Stimulated activated CD4-positive, alpha-beta T cell treated with anti-CD3 and anti-CD28 coated beads, Interleukin-1b, Interleukin-23, amount 100 ng/mL, for 1 hour (primary cell): ENCODE measurements at regions not wholly inside any gene's neighbourhood (a gene's known extent, or its start where the extent isn't known, plus 50 kb on each side); places are given as distances from the start of the nearest gene placed in this dataset.

ENCODE experiments used
- DNase-seq, 2 donors: peaks; one replicate each; pipeline ENCODE4 v3.0.0-alpha.2; 2020; ENCODE audit warnings: low read depth in 2 of 2

DNA sequence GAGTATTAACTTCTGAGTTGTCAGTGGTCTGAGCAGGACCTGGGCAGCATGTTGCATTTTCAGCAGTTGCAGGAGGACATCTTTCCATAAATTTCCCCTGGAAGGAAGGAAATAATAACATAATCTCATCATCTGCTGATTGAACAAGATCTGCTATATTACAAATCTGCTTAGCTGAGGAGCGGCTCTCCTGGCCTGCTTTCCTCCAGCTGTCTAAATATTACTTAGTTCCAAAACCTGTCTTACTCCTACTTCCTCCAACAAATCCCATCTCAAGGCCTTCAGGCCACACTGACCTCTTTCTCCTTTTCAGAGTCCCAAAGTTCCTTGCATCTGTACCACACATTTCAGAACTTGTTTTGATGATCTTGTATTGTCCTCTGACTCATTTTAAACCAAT lies 364.4 kb upstream of the MCTP2 start:
- DNase-seq: no peak

- no peak for DNase-seq
Observed at GRCh38 chr15:93866476-93866875, 364.9 kb upstream of the MCTP2 start.

- DNase-seq: no peak
Observed at GRCh38 chr15:93865586-93865985, 365.8 kb upstream of the MCTP2 start.

GRCh38 chr15:93862791-93863190 lies 368.6 kb upstream of the MCTP2 start:
- no peak for DNase-seq

DNA sequence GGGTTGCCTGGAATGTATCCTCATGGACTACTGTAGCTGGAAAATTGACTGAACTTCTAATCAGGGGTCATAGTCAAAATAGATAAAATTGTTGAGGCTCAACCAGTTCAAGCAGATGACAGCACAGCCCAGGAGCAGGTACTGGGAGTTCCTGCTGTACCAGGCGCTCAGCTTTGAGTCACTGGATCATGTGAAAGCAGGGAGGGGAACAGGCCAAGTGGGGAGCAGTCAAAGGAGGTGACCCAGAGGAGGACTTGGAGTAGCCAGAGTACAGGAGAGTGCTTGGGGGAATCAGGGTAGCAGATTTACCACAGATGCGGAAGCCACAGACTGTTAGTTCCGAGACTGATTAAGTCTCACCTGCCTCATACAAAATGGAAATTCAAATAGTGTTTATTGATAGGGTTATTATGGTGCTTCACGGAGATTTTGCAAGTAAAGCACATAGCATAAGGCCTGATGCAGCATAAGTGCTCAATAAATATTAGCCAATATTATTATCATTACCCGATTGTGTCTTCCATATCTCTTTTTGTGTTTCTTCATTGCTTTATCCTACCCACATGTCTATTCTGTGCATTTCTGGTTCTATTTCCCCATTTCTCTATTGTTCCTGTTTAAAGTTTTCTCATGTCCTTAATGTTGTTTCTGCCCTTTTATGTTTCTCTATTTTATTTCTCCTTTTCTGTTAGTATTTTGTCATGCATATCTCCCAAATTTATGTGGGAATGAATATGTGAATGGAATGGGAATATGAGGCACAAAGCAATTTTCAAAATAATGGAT lies 369.2 kb upstream of the MCTP2 start:
- DNase-seq: no peak

GRCh38 chr15:93861413-93861812 lies 369.9 kb upstream of the MCTP2 start:
- no peak for DNase-seq

GRCh38 chr15:93860701-93861100 lies 370.7 kb upstream of the MCTP2 start:
- no peak for DNase-seq

DNA sequence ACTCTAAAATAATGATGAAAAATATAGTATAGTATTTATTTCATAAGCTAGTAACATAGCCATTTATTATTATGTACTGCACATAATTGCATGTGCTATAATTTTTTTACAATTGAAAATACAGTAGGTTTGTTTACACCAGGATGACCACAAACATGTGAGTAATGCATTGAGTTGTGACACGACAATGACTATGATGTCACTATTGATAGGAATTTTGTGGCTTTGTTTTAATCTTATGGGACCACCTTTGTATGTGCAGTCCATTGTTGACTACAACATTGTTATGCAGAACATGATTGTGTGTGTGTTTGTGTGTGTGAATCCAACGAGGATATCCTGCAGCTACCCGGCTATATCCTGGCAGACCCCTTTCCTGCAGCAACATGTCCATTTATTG lies 372.2 kb upstream of the MCTP2 start:
- no peak for DNase-seq

- no peak for DNase-seq
Observed at GRCh38 chr15:93855181-93855826, 376.1 kb upstream of the MCTP2 start.

- DNase-seq: no peak
Observed at GRCh38 chr15:93854088-93854487, 377.3 kb upstream of the MCTP2 start.

DNA sequence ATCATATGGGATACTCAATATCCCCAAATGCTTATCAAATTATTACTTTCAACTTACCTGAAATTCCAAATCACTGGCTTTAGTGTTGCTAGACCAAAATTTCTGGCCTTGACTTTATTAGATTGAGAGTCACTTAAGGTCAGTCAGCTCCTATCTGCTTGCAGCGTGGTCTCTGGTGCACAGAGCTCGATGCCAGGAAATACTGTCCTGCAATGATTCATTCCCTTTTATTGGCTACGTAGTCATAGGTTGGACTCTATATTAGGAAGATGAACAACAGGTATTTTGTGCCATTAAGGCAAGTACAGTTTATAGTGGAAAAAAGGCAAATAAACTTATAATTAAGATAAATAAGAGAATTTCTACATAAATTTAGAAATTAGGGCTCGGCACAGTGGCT lies 378.6 kb upstream of the MCTP2 start:
- DNase-seq: no peak

DNA sequence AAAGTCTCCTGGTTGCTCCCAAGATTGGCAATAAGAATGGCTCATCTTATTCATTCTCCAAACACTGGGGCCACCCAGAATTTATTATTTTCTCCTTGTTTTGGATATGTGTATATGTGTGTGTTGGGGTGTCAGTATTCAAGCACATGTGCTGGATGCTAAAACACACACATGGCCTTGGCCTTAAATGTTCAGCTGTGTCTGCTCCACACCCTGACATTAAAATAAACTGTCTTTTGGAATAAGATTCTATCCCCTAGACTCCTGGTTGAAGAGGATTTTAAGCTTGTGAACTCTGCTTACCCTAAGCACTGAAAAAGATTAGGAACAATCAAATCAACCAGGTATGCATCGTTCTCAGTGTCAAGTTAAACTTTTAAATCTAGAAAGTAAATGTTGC lies 382.9 kb upstream of the MCTP2 start:
- DNase-seq: no peak

DNA sequence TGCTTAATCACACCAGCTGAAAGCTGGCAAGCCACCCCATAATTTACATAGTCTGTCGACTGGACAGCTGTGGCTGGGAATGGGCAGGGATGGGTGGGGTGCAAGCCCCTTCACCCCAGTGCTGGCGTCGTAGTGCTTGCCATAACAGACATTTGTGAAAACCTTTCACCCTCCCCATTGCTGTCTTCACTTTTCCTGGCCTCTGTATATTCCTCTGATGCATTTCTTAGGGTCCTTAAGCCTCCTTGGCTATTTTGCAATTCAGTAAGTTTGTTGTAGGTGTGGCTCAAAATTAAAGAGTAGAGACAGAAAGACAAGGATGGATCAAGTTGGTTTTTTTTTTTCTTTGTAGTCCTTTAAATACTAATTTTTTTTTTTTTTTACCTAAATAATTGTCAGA lies 383.3 kb upstream of the MCTP2 start:
- no peak for DNase-seq

DNA sequence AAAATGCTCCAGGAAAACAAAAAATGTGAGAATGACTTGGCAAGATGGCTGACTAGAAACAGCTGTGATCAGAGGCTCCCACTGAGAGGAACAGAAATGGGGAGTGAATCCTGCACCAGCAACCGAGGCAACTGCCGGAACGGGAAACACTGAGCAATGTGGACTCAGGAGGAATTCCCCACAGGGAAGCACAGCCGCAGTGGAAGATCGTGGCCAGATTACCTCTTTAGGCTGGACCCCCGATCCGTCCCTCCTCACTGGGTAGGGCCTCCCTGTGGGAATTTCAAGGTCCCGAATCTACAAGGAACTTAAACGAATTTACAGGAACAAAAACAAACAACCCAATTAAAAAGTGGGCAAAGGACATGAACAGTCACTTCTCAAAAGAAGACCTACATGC lies 385.2 kb upstream of the MCTP2 start:
- DNase-seq: no peak

DNA sequence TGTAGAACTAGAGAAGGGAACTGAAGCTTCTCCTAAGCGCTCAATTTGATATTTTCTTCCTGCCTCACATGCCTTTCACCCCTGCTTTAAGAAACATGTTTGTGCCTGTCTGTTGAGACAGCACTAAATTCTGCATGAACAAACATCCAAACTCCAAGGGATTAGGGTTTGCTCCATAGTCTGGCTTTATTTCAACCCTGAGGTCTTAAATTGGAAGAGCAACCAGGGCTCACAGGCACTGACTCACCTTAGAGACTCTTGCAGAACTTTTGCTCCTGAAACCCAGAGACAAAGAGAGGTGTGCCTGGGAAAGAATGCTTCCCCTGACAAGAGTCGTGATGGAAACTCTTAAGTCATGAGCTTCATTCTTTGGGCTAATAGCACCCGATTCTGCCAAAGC lies 393.9 kb upstream of the MCTP2 start:
- DNase-seq: no peak

- DNase-seq: no peak
Observed at GRCh38 chr15:93835344-93835743, 396.0 kb upstream of the MCTP2 start.

DNA sequence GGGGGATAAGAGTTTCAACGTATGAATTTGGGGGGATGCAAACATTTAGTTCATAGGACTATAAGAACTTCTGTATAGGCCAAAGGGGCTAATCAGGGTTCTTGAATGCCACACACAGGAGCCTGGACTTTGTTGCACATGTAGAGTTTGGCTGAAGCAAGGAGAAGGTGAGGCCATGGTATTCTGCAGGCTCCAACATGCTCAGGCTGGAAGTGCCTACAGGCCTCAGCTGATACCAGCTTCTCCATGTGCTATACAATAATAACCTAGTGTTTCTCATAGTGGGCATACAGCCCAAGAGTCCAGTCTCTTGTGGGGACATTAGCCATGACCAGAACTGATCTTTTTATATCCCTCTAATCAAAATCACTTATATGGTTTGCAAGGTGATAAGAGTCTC lies 399.7 kb upstream of the MCTP2 start:
- DNase-seq: no peak

DNA sequence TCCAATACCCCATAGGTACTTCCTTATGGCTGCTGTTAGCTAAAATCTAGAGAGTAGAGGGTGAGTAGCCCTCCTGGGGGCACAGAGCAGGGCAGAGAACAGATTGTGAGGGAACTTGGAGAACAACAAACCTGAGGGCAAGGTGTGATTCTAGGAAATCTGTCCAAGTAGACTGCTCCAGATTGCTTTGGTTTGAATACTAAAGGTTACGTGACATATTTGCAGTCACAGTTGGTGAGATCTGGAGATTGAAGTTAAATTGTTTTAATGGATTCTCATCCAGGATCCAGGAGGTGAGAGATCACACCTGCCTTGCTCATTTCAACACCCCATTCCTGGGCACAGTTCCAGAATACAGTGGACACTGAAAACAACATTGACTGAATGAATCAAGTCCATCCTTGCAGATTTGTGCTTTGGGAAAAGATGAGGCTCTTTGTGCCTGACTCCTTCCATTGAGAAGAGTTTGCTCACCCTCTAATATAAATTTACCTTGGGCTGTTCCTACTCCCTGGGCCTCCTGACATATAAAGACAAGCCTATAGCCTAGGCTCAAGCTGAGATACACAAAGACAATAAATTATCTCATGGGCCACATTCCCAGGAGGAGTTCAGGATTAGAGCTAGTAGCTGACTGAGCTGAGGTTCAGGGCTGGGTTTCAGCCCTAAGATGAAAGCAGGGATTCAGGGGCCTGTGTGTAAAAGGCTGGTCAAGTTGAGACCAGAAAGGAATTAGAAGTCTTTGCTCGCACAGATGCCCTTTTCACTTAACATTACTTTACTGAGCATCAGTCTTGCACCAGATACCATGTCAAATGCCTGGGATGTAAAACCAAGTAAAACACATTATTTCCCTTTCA lies 400.9 kb upstream of the MCTP2 start:
- DNase-seq: no peak

DNA sequence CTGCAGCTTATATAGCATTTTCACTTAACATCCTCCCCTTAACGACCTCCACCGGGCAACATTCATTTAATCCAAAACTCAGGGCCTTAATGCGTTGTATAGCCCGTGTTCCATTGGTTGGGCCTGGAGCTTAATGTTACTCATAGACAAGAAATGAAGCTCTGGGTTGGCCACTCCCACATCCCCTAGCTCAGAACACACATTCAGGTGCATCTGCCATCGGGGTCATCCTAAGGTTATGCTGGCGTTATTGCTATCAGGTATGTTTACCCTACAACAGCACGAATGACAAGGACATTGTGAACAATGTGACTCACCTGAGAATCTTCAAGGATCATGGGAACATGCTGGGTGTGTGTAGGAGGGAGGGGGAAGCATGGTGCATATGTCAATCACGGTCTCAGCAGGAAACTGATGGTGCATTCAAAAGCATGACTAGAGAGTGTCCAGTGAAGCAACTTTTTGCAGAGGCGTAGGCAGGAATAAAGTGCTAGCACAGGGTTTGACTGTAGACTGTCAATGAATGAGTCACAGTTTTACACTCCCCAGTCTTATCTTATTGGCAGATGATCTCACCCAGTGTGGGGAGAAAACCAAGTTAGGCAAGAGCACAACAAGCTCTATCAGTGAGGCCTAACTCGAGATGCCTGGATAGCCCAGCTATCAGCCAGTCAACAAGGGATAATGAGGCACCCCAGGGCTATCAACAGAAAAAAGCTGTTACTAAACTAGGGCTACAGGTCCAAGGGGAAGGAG lies 402.1 kb upstream of the MCTP2 start:
- DNase-seq: no peak

GRCh38 chr15:93826790-93827189 lies 404.6 kb upstream of the MCTP2 start:
- DNase-seq: no peak

GRCh38 chr15:93826293-93826692 lies 405.1 kb upstream of the MCTP2 start:
- no peak for DNase-seq

GRCh38 chr15:93825682-93826081 lies 405.7 kb upstream of the MCTP2 start:
- DNase-seq: no peak
